ENCODE measurements at regions not wholly inside any gene's neighbourhood (a gene's known extent, or its start where the extent isn't known, plus 50 kb on each side); places are given as distances from the start of the nearest gene placed in this dataset.

DNA sequence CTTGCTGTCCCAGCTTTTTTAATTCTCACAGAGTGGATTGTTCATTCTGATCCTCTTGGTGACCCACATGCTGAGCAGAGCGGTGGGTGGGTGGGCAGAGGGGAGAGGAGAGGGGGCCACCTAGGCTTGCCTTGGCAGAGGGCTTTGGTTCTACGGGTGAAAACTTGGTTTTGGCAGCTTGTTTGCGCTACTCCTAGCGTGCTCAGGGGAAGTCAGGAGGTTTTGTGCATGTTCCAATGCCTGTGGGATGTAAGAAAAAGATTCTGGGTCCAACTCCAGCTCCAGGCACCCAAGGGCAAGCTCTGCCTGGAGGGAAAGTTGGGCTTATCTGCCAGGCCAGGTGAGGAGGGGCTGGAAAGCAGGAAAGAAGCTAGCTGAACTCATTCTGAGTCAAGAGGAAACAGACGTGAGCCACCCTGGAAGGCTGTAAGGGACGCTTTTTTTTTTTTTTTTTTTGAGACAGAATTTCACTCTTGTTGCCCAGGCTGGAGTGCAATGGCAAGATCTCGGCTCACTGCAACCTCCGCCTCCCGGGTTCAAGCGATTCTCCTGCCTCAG lies 169.1 kb downstream of the WSCD1 start:
- TF ChIP-seq, protein P1, sequence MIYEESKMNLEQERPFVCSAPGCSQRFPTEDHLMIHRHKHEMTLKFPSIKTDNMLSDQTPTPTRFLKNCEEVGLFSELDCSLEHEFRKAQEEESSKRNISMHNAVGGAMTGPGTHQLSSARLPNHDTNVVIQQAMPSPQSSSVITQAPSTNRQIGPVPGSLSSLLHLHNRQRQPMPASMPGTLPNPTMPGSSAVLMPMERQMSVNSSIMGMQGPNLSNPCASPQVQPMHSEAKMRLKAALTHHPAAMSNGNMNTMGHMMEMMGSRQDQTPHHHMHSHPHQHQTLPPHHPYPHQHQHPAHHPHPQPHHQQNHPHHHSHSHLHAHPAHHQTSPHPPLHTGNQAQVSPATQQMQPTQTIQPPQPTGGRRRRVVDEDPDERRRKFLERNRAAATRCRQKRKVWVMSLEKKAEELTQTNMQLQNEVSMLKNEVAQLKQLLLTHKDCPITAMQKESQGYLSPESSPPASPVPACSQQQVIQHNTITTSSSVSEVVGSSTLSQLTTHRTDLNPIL (CRISPR knock-in tag; IDR thresholded peaks at IDR 0.05; ENCODE audit: low read depth): no peak
- no peak for TF ChIP-seq CSDC2 (CRISPR knock-in tag; IDR thresholded peaks at IDR 0.05)
- no peak for TF ChIP-seq SNAI2 (CRISPR knock-in tag; IDR thresholded peaks at IDR 0.05)
- no peak for TF ChIP-seq BACH2 (CRISPR knock-in tag; IDR thresholded peaks at IDR 0.05; ENCODE audit: borderline replicate concordance)
- no peak for TF ChIP-seq ARNTL (CRISPR knock-in tag; IDR thresholded peaks at IDR 0.05; ENCODE audit: borderline replicate concordance, low read depth)

All from SK-N-SH treated with all-trans-retinoic acid at 6 μM for 48 hours (cell line).